Omental fat pad (tissue), 3 donors: ENCODE measurements at regions not wholly inside any gene's neighbourhood (a gene's known extent, or its start where the extent isn't known, plus 50 kb on each side); places are given as distances from the start of the nearest gene placed in this dataset.

Experiments
- ATAC-seq: fragments of 150-250 bp; one replicate; pipeline ENCODE4 v1.9.1; 2016; ENCODE audit warnings: mild to moderate bottlenecking, moderate library complexity; ENCODE audit not compliant: low FRiP score
- DNase-seq: peaks from one replicate; pipeline ENCODE4 v3.0.0-alpha.2; 2019; ENCODE audit warnings: low spot score
- TF ChIP-seq, protein P1 (sequence below), 3 donors: fragments of 450-650 bp; IDR thresholded peaks; one replicate each; pipeline ENCODE4 v1.5.1; 2016 to 2017; ENCODE audit warnings: antibody characterized with exemption in 3 of 3, mild to moderate bottlenecking in 3 of 3, moderate library complexity in 2 of 3

GRCh38 chr9:113701774-113702755, 174.0 kb upstream of the ZNF618 start:
- TF ChIP-seq, protein P1, sequence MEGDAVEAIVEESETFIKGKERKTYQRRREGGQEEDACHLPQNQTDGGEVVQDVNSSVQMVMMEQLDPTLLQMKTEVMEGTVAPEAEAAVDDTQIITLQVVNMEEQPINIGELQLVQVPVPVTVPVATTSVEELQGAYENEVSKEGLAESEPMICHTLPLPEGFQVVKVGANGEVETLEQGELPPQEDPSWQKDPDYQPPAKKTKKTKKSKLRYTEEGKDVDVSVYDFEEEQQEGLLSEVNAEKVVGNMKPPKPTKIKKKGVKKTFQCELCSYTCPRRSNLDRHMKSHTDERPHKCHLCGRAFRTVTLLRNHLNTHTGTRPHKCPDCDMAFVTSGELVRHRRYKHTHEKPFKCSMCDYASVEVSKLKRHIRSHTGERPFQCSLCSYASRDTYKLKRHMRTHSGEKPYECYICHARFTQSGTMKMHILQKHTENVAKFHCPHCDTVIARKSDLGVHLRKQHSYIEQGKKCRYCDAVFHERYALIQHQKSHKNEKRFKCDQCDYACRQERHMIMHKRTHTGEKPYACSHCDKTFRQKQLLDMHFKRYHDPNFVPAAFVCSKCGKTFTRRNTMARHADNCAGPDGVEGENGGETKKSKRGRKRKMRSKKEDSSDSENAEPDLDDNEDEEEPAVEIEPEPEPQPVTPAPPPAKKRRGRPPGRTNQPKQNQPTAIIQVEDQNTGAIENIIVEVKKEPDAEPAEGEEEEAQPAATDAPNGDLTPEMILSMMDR (IDR thresholded peaks at IDR 0.05) = no peak
- DNase-seq = no peak
- ATAC-seq = no peak

DNA sequence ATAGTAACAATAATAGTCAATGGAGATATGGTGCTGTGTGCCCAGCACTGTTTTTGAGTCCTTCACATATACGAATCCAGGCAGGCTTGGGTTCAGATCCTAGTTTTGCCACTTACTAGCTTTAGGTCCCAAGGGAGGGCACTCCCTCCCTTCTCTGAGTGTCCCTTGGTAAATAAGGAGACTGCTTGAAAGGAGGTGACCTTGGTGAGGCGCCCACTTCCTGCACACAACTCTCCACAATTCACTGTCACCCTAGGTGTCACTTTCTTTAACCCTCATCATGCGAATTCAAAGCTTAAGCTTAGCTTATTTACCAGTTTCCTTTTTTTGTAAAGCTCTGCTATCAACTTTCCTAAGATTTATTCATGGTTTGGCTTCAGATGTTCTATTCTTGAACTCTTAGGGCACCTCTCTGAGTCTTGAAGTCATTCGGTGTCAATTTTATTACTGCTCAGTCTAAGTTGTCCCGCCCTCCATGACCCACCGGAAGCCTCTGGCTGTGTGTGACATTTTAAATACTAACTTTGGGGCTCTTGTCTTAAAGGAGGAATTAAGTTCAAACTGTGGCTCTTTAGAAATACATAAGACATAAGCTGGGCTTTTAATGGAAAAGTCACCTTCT, 170.7 kb upstream of the ZNF618 start:
- no peak for DNase-seq
- TF ChIP-seq, protein P1 (IDR thresholded peaks at IDR 0.05) = no peak
- no peak for ATAC-seq

DNA sequence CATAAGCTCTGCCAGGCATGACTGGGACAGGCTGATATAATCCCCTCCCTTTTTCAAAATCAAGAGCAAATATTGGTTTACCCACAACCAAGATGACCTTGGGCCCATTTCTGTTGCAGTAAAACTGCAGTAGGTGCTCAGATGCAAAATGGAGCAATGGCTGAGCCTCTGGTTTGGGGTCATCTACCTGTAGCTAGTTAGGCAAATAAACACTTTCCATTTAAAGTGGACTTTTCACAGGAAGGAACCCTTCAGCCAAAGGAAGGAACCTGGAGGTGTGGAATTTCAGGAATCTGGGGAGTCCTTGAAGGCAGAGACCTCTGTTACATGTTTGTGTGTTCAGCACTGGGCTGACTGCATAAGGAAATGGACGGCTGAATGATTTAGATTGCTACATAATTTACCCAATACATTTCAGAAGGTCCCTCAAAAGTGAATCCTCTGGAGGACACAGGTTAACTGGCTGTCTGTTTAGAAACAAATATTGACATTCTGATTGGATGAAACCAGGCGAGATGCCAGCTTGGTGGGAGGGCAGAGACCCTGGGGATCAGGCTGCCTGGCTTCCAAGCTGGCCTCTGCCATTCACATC, 170.1 kb upstream of the ZNF618 start:
- DNase-seq (no peak), ATAC-seq (no peak)
- TF ChIP-seq, protein P1 (IDR thresholded peaks at IDR 0.05) = no peak

GRCh38 chr9:113707953-113708695, 168.0 kb upstream of the ZNF618 start:
- TF ChIP-seq, protein P1 (IDR thresholded peaks at IDR 0.05) = no peak
- DNase-seq (no peak), ATAC-seq (no peak)

DNA sequence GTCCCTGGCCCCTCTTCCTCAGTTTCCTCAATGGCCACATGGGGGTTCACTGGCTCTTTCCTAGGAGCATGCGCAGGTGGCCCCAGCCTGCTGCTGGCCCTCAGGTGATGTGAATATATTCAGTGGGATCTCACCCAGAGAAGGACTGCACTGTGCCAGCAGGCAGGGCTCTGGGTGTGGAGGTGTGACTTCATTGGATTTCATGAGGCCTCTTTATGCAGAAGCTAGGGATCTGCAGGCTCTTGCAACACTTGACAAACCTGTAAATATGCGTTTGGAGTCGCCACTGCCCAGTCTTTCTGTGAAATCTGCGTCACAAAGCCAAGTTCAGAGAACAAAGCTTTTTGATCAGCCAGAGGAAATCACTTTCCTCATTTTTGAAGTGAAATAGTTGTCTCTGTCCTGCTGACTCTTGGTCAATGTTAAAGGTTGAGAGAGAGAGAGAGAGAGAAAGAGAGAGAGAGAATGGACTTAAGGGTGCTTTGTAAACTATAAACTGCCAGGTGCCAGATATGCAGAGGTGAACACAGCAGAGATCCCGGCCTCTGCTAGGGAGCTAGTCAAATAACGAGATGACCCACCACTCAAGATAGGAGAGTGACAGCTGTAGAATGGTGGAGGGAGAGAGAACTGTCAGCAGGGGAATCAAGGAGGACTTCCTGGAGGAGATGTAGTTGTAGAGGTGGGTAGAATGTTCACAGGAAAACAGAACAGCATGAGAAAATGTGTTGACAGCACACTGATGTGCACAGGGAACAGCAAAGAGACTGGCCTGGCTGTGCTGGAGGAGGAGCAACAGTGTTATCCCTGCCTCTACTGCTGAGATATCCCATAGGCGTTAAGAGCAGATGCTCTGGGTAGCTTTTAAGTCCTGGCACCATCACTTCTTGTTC, 167.0 kb upstream of the ZNF618 start:
- no peak for DNase-seq
- TF ChIP-seq, protein P1 (IDR thresholded peaks at IDR 0.05) = no peak
- ATAC-seq = no peak

- DNase-seq = no peak
- no peak for ATAC-seq
- TF ChIP-seq, protein P1 (IDR thresholded peaks at IDR 0.05) = no peak
Observed at GRCh38 chr9:113709721-113710120, 166.4 kb upstream of the ZNF618 start.
